ENCODE measurements at regions not wholly inside any gene's neighbourhood (a gene's known extent, or its start where the extent isn't known, plus 50 kb on each side); places are given as distances from the start of the nearest gene placed in this dataset.

DNA sequence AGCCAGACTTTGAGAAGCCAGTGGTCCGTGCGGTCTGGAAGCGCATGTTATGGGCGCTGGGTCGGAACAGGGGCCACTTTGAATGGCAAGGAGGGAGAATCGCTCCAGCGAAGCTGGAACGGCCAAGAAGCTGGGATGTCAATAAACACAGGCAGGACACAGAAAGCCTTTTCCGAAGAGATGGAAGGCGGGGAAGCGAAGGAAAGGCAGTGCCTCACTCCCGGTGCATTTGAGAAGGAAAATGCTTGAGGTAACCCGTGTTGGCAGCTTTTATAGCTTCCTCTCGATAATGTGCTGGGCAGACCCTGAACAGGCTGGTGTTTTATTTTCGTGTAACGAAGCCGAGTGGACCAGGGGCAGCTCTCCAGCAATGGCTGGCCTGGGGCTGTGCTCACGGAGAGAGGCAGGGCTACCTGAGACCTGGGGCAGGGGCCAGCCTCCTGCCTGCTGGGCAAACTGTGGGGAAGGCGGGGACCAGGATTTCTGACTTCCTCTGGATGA is 84.2 kb upstream of the SPRY4 start:
- in situ Hi-C loops (cut with MboI; ENCODE audit: low pct_unique_long_range_greater_than_20kb, low sequenced_read_pairs, unreplicated experiment), result no loop called here
- DNase-seq (ENCODE audit: low spot score), result no peak
- TF ChIP-seq CTCF (IDR thresholded peaks at IDR 0.05; ENCODE audit: extremely low read depth, insufficient read depth, missing control alignments), result no peak

- TF ChIP-seq CTCF (IDR thresholded peaks at IDR 0.05; ENCODE audit: extremely low read depth, insufficient read depth, missing control alignments), result no peak
- in situ Hi-C loops (cut with MboI; ENCODE audit: low pct_unique_long_range_greater_than_20kb, low sequenced_read_pairs, unreplicated experiment), result no loop called here
- no peak for DNase-seq (ENCODE audit: low spot score)
Measured at GRCh38 chr5:142408536-142408935, 83.7 kb upstream of the SPRY4 start.

DNA sequence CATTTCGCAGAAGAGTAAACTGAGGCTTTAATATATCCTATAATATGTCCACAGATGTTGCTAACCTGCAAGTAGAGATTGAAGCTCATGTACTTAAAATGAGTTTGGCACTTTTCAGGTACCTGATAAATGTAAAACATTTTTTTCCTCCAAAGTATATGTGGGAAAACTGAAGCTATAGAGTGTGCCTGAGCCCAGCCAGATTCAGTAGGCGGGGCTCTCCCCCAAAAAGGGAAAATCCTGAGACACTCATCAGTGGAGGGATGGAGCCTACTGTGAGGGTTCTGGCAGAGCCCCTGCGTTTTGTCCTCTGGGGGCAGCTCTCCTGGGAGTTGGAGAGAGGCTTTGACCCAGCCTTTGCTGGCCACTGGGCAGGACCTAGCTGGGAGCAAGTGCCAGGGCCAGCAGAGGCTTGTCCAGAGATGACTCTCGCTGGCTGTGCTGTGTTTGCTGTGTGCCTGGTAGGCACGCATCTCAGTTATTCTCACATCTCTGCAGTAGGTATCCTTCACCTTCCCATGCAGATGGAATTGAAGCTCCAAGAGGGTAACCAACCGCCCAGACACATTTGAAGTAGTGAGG is 81.1 kb upstream of the SPRY4 start:
- no peak for TF ChIP-seq CTCF (IDR thresholded peaks at IDR 0.05; ENCODE audit: extremely low read depth, insufficient read depth, missing control alignments)
- DNase-seq (ENCODE audit: low spot score), result no peak
- in situ Hi-C loops (cut with MboI; ENCODE audit: low pct_unique_long_range_greater_than_20kb, low sequenced_read_pairs, unreplicated experiment), result no loop called here

DNA sequence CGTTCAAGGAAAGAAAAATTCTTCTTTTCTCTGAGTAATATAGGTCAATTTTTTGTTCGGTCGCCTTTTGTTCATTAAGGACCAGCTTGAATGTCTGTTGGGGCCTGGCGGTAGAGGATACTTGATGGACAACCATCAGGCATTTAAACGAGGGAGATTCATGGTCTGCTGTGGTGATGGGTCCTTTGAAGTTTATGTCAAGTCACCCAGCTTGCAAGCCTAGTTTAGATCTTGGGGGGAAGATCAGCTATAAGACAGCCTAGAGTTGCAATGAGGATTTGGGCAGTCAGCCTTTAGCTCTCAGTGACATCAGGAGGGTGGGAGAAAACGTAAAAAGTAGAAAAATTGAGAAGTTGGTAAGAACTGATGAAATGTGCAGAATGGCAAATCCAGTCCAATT is 80.2 kb upstream of the SPRY4 start:
- no peak for DNase-seq (ENCODE audit: low spot score)
- no peak for TF ChIP-seq CTCF (IDR thresholded peaks at IDR 0.05; ENCODE audit: extremely low read depth, insufficient read depth, missing control alignments)
- in situ Hi-C loops (cut with MboI; ENCODE audit: low pct_unique_long_range_greater_than_20kb, low sequenced_read_pairs, unreplicated experiment), result no loop called here

GRCh38 chr5:142404046-142404477 is 79.2 kb upstream of the SPRY4 start:
- TF ChIP-seq CTCF (IDR thresholded peaks at IDR 0.05; ENCODE audit: extremely low read depth, insufficient read depth, missing control alignments), result no peak
- no peak for DNase-seq (ENCODE audit: low spot score)
- in situ Hi-C loops (cut with MboI; ENCODE audit: low pct_unique_long_range_greater_than_20kb, low sequenced_read_pairs, unreplicated experiment), result no loop called here

DNA sequence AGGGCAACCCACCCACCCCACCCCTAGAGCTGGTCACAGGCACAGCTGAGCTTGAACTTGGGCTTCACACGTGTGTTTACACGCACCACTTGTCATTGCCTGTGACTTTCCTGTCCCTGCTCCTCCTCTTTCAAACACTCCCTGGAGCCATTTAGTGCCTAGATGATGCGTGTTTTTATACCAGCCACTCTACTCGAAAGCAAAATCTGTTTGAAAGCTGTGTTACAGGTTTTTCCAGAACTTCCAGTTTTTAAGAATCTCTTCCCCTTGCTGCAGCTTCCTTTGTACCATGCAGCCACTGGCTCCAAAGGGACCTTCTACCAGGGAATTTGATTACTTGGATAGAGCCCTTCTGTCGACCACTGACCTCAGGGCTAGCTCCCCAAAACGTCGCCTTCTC is 78.8 kb upstream of the SPRY4 start:
- in situ Hi-C loops (cut with MboI; ENCODE audit: low pct_unique_long_range_greater_than_20kb, low sequenced_read_pairs, unreplicated experiment), result no loop called here
- no peak for TF ChIP-seq CTCF (IDR thresholded peaks at IDR 0.05; ENCODE audit: extremely low read depth, insufficient read depth, missing control alignments)
- no peak for DNase-seq (ENCODE audit: low spot score)

Data from GM13977 (cell line).